ENCODE measurements at regions not wholly inside any gene's neighbourhood (a gene's known extent, or its start where the extent isn't known, plus 50 kb on each side); places are given as distances from the start of the nearest gene placed in this dataset.

- no peak for DNase-seq
Measured at GRCh38 chr20:50286609-50287008, 96.0 kb downstream of the CEBPB start.

DNA sequence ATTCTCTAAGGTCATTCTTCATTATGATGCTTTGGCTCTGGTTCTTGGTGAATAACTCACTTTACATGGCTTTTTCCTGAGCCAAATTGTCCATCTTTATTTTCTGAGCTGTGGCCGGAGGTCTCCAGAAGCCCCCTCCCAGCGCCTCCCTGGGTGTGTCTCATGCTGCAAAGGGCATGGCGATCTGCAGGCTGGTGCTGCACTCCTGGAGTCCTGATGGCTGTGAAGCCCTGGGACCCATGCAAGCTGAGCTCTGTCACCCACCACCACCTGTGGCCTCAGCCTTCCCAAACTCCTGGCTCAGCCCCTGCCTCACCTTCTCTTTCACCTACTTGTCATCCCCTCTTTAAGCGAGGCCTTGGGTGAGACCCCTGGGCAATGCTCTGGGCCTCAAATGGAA is 96.9 kb downstream of the CEBPB start:
- no peak for DNase-seq

- DNase-seq: no peak
Measured at GRCh38 chr20:50288128-50288623, 97.5 kb downstream of the CEBPB start.

GRCh38 chr20:50289581-50289980 is 99.0 kb downstream of the CEBPB start:
- no peak for DNase-seq

DNA sequence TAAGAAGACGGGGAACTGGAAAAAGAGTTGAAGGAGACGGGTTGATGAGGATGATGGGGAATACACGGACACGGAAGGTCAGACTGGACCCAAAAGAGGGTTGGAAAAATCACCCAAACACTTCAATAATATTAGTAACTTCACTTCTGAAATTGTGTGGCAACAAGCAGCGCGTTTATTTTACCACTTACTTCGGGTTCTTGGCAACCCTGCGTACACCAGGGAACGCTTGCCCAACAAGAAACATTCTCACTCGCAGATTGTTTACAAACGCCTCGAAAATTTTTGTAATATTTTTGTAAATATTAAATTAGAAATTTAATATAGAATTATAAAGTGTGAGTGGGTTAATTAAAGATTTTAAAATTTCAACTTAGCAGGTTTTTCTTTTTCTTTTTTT is 99.5 kb downstream of the CEBPB start:
- DNase-seq: no peak

DNA sequence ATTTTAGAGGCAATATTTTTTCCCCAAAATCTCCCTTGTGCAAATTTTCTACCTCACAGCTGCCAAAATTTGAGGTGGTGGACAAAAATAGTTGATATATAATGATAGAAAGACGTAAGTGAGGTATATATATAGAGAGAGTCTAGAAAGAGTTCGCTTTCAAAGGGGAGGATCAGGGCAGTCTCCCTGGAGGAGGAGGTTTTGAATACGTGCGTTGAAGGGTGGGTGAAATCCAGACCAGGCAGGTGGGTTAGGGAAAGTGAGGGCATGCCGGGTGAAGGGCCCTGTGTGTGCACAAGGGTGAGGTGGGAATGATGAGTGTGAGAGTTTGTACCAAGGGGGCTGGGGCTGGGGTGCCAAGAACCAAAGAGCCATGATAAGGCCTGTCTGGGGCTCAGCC is 100.2 kb downstream of the CEBPB start:
- no peak for DNase-seq

DNA sequence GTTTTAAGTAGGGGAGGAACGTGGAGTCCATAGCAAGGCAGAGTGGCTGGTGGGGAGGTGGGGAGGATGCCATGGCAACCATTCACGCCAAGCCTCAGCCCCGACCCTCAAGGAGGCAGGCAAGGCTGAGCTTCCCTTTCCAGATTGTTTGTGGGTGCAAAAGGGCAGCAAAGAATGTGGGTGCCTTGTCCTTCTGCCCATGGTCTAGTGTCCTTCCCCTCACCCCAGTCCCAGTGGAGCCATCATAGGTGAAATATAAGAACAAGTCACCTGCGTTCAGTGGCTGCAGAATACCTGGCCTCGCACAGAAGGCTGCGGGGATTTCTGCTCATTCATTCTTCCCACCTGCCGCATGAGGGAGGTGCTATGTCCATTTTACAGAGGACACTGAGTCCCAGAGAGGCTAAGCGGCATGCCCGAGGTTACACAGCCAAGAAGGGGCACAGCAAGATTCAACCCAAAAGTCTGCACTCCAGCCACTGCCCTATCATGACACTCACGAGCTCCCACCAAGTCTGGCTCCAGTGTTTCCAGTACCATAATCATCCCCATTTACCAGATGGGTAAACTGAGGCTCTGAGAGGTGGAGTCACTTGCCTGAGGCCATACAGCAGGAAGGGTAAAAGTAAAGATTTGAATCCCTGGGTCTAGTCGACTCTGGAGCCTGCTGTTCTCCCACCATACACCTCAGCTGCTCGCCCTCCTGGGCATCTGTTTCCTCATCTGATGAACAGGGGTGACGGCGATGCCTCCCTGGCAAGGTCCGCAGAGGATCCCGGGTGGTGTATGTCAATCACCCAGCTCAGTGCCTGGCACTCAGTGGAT is 100.8 kb downstream of the CEBPB start:
- no peak for DNase-seq

GRCh38 chr20:50292079-50292590 is 101.5 kb downstream of the CEBPB start:
- no peak for DNase-seq

- peak in 1 of 2 donors; percentile 54 for DNase-seq
Measured at GRCh38 chr20:50292591-50293283, 102.1 kb downstream of the CEBPB start.

DNA sequence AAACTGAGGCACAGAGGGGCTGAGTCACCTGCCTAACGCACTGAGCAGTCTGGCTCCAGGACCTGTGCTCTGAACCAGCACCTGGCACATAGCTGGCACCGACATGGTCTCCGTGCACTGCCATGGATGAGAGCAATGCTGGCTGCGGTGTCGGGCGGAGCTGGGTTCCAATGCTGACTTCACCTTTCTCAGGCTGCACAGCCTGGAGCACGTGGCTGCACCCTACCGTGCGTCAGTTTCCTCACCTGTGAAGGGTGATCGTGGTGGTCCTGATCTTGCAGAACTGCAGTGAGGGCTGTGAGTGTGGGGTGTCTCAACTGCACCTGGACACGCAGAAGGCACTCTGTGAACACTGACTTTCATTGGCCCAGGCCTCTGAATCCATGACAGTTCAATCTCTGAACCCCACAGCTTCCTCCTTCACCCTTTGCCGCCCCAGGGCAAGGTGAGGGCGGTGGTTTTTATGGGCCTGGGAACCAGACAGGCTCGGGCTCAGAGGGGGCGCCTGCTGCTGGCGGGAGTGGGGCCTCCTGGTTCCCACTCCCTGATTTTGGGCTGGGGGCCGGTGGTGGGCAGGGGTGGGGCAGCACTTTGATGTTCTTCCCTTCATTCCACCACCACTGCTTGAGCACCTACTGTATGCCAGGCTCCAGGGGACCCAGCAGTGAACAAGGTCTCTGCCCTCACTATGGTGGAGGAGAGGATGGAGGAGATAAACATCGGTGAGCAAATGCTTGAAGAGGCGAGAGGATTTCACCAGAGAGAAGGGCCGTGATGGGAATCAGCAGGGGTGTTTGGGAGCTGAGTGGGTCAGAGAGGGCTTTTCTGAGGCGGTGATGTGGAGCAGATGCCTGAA is 102.9 kb downstream of the CEBPB start:
- DNase-seq: no peak

DNA sequence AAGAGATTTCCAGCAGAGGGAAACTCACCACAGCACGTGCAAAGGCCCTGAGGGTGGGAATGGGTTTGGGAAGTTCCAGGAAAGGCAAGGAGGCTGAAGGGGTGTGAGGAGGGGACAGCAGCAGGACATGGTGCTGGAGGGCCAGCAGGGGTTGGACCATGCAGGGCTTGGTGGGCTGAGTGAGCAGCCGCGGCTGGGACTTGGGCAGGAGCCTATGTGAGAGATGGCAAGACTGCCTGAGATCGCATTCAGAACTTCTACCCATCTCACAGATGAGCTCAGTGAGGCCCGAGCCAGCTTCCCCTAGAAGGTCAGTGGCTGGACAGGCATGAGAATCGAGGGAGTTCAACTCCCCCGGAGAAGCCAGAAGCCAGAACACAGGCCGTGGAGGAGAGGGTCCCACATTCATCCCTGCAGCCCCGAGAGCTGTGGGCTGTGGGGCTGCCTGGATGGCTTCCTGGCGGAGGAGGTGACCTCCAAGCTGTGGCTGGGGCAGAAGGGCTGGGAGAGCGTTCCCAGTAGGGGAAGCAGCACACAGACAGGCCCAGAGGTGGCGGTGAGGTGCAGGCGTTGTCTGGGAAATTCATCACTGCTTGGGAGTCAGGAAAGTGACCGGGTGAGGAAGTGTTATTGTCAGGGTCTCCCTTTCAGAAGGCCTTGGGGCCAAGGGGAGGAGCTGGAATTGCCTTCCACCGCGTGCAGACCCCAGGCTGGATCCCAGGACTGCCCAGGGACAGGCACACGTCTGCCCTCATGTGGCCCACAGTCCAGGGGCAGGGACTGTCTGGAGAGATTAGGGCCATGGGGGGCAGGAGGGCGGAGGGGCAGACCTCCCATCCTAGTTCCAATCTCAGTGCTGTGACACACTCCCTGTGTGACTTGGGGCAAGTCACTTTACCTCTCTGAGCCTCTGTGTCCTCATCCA is 103.8 kb downstream of the CEBPB start:
- no peak for DNase-seq

- DNase-seq: no peak
Measured at GRCh38 chr20:50295345-50295744, 104.7 kb downstream of the CEBPB start.

DNA sequence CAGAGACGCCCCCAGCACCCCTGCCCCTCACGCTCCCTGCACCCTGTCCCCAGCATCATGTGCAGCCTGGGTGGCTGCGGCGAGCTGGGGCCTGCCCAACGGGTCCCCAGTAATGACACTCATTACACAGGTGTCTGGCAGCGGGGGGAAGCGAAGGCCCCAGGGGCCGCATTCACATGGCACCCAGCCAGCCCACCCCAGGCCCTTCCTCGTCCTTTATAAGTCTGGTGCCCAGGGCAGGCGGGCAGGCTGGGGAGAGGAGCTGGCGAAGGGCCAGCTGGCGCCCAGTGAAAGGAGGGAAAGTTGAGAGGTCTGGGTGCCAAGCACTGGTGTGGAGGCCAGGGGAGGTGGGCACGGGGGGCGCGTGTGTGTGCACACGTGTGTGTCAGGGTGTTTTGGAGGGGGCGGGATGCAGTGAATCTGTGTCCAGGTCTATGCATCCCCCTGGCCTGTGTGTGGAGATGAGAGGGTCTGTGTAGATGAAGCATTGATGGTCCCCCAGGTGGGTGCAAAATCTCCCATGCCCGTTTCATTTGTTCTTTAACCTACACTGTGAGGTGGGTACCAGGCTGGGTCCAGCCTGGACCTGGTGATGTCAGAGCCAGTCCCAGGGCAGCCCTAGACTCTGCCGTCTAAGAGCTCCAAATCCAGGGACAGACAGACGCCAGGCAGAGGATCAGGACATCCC is 105.3 kb downstream of the CEBPB start:
- no peak for DNase-seq

- no peak for DNase-seq
Measured at GRCh38 chr20:50296450-50297375, 106.1 kb downstream of the CEBPB start.

DNA sequence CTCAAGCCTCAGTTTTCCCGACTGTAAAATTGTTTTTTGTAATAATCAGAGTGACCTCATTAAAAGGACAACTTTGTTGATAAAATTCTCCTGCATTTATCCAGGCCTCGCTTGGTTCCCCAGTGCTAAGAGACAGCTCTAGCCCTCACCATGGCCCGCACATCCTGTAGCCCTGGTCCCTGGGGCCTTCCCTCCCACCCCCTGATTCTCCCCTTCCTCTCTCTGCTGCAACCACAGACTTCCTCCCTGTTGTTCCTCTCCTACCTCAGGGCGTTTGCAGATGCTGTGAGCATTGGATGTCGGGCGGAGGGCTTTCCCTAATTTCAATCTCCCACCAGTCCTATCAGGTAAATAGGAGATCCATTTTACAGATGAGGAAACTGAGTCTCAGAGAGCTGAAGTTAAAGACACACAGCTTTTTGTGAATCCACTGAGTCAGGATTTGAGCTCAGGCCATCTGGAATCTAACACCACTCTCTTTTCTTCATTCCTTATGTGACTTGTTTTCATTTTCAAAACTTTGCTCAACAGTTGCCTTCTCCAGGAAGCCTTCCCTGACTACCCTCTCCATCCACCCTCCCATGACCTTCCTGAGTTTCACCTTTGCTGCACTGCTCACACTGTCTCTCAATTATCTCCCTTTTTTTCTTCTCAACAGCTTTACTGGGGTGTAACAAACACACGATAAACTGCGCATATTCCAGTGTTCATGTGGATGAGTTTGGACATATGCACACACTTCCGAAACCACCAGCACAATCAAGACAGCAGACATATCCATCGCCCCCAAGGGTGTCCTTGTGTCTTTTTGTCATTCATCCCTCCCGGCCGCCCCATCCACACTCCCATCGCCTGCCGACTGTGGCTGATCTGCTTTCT is 107.1 kb downstream of the CEBPB start:
- DNase-seq: no peak

- DNase-seq: no peak
Measured at GRCh38 chr20:50298554-50299324, 108.1 kb downstream of the CEBPB start.

- DNase-seq: no peak
Measured at GRCh38 chr20:50299325-50299629, 108.6 kb downstream of the CEBPB start.

DNA sequence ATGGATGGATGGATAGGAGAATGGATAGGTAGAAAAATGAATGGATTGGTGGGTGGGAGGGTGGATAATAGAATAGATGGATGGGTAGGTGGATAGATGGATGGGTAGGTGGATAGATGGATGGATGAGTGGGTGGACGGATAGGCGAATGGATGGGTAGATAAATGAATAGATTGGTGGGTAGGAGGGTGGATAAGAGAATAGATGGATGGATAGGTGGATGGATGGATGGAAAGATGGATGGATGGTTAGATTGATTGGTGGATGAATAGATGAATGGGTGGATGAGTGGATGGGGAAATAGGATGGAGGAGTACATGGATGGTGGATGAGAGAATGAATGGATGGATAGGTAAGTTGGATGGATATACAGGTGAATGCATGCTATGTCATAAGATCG is 110.5 kb downstream of the CEBPB start:
- DNase-seq: no peak

- no peak for DNase-seq
Measured at GRCh38 chr20:50301712-50302111, 111.1 kb downstream of the CEBPB start.
